ENCODE measurements at regions not wholly inside any gene's neighbourhood (a gene's known extent, or its start where the extent isn't known, plus 50 kb on each side); places are given as distances from the start of the nearest gene placed in this dataset.

DNA sequence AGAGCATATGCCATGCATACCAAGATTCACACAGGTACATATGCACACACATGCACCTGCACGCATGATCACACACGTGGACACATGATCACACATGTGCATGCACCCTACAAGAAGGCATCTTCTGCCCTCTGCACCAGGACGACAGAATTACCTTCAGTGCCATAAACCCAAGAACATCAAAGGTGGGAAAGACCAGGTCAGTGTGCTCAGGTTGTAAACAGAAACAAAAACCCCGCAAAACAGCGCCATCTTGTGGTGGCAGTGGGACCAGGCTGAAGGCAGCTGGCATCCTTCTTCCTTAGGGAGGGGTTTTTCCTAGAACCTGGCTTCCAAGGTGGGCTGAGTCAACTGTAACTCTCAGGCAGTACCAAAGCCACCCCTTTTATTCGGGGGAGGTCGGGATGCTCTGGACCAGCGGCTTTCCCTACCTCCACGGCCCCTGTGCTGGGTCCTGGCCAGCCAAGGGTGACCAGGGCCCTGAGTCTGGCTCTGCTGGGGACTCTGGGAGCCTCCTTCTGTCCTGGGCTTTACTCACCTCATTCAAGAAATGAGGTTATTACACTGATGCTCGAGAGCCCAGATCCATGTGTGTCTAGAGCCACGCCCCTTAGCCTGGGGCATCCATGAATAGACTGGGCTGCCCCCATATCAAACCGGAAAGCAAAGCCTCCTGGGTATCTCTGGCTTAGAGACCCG is 69.4 kb upstream of the FGF3 start:
- TF ChIP-seq, protein P1, sequence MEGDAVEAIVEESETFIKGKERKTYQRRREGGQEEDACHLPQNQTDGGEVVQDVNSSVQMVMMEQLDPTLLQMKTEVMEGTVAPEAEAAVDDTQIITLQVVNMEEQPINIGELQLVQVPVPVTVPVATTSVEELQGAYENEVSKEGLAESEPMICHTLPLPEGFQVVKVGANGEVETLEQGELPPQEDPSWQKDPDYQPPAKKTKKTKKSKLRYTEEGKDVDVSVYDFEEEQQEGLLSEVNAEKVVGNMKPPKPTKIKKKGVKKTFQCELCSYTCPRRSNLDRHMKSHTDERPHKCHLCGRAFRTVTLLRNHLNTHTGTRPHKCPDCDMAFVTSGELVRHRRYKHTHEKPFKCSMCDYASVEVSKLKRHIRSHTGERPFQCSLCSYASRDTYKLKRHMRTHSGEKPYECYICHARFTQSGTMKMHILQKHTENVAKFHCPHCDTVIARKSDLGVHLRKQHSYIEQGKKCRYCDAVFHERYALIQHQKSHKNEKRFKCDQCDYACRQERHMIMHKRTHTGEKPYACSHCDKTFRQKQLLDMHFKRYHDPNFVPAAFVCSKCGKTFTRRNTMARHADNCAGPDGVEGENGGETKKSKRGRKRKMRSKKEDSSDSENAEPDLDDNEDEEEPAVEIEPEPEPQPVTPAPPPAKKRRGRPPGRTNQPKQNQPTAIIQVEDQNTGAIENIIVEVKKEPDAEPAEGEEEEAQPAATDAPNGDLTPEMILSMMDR (conservative IDR thresholded peaks at IDR 0.05) = peak; percentile 97
- H3K27ac ChIP-seq = no peak overlapping the region

DNA sequence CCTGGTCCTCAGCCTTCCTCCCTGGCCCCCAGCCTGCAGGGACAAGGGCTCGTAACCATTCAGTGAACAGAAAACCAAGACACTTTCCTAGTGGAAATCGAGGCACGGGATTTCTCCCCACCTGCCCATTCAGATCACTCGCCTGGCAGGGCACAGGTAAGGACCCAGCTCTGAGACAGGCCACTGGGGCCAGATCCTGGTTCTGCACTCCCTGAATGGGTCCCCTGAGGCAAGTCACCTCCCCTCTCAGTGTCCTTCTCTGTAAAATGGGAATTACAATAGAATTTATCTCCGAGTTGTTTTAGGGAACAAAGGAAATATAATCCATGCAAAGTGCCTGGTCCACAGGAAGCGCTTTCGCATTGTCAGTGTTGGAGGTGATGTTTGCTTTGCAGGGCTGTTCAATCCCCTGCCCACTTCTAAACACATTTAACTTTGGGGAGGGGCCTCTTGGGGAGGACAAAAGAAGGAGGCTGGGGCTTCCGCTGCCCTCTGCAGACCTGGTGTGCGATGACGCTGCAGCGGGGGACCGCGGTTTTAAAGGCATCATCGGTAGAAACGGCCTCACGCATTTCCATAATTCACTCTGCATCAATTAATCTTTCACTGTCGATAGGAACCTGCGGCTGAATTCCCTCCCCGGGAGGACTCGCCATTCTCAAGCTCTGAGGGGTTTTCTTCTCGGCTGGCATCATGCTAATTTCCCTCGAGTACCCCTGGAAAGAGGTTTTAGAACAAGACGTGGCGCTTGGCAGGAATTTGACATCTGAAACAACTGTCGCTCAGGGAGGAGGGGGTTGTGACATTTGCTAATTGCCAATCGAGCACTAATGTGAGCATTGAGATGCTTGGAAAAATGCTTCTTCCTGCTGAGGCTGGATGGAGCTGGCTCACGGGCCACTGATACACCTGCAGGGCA is 70.4 kb upstream of the FGF3 start:
- TF ChIP-seq, protein P1 (conservative IDR thresholded peaks at IDR 0.05) = no peak
- no peak overlapping the region for H3K27ac ChIP-seq

DNA sequence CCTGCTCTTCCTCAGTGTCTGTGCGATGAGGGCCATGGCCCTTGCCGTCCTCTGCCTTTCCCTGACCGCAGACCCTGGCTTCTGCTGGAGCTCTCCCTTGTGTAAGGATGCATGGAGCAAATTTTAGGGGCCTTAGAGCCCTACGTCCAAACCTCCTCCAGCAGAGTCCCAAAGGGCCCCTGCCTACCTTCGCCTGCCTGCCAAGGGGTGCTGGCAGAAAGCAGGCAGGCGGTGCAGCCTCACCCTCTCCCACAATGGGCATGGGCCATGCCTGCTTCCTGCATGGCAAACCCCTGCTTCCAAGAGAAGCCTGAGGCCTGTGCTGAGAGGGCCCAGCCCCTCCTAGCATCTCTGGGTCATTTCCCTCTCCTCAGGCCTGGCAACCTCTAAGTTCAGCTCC is 71.3 kb upstream of the FGF3 start:
- TF ChIP-seq, protein P1 (conservative IDR thresholded peaks at IDR 0.05) = no peak
- no peak overlapping the region for H3K27ac ChIP-seq

DNA sequence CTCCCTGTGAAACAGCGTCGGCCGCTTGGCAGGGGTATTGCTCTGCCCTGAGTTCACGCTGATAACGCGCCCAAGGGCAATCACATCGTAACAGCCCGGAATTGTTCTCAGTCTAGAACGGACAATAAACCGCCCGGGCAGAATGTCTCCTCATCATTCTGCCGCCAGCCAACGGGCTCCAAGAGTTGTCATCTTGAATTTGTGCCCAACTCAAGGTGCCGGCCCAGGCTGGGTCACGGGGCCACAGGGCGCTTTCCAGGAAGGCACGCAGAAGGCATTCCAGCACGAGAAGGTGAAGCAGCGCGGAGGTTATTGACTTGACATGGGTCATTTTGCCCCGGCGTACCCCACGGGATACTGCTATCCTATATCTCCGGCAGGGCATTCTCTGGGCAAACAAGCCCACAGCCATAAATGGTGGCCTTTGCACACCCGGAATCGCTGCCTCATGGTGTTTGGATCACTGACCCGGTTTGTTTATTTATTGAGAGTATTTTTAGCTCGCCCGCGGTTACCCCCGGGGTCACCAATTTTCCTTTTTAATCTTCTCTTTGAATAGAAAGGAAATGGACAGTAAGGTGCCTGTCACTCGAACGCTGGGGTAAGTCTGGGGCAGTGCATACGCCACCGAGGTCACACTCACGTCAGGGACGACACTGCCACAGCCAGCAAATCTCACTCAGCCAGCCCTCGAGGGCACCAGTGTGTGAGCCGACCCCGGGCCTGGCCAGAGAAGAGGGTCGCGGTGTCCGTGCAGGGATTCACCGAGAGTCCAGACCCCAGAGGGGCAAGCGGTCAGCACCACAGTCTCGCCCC is 72.4 kb upstream of the FGF3 start:
- TF ChIP-seq, protein P1 (conservative IDR thresholded peaks at IDR 0.05) = no peak
- H3K27ac ChIP-seq = no peak overlapping the region

DNA sequence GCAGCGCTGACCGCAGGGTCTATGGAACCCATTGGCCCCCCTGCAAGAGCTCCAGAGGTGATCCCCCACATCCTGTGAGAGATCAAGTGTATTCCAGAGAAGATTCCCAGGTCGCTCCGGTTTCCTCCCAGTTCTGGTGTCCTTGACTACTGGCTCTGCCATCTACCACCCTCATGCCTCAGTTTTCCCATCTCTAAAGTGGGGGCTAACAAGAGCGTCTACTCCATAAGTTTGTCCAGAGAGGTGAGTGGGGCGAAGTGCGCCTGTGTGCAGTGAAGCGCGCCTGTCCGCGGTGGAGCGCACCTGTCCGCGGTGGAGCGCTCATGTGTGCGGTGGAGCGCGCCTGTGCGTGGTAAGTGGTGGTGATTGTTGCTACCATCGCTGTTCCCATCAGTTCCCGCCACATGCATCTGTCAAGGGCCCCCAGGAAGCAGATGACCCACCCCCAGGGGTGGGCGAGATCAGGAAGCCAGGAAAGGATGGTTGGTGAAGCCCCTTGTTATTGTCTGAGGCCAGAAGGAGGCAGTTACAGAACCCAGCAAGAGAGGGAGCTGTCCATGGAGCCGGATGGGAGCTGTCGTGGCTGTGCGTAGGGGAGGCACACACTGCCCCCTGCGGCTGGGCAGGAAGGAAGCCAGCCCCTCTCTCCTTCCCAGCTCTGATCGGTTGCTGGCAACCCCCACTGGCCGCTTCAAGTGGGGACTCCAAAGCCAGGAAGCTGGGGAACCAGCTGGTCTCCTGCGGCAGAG is 73.2 kb upstream of the FGF3 start:
- TF ChIP-seq, protein P1 (conservative IDR thresholded peaks at IDR 0.05) = no peak
- H3K27ac ChIP-seq = no peak overlapping the region

DNA sequence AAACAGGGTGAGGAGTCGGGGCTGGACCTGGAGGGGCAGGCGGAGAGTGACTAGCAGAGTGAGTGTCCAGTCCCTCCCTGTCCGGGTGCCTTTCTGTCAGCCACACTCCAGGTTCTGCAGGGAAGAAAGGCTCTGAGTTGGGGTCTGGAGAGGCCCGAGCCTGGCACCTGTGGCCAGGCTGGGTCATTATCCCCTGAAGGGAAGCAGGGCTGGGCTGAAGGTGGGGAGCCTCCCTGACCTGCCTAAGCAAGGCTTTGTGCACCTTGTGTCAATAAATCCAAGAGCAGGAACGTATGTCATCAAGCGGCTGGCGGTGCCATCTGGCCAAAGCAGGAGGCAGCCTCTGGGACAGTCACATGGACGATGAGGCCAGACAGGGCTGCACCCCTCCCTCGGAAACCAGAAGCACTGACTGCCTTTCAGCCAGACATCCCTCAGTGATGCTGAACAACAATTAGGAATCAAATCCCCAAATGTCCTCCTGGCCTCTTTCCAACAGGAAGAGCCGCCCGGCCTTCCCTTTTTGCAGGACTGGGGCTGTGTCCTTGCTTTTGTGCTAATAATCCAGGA is 73.9 kb upstream of the FGF3 start:
- TF ChIP-seq, protein P1 (conservative IDR thresholded peaks at IDR 0.05) = no peak
- no peak overlapping the region for H3K27ac ChIP-seq

All from VCaP (cell line).